Upper lobe of right lung (tissue), 1 donor: ENCODE measurements at regions not wholly inside any gene's neighbourhood (a gene's known extent, or its start where the extent isn't known, plus 50 kb on each side); places are given as distances from the start of the nearest gene placed in this dataset.

ENCODE experiments used
- ATAC-seq: fragments of 200-7000 bp; cut with Tn5 transposase; one replicate; pipeline ENCODE4 v1.9.1; 2020; ENCODE audit warnings: mild to moderate bottlenecking, moderate library complexity
- DNase-seq: peaks from one replicate; pipeline ENCODE4 v3.0.0-alpha.2; 2020
- H3K27ac ChIP-seq: fragments of 200-600 bp; one replicate; pipeline ENCODE4 v1.8.0; 2022
- H3K27me3 ChIP-seq: fragments of 200-600 bp; one replicate; pipeline ENCODE4 v1.8.0; 2022; ENCODE audit warnings: mild to moderate bottlenecking
- H3K36me3 ChIP-seq: fragments of 200-600 bp; one replicate; pipeline ENCODE4 v1.8.0; 2022
- H3K4me1 ChIP-seq: fragments of 200-600 bp; one replicate; pipeline ENCODE4 v1.8.0; 2022
- H3K4me3 ChIP-seq: fragments of 200-600 bp; one replicate; pipeline ENCODE4 v1.8.0; 2022; ENCODE audit warnings: mild to moderate bottlenecking
- H3K9me3 ChIP-seq: fragments of 200-600 bp; one replicate; pipeline ENCODE4 v1.8.0; 2022
- CTCF ChIP-seq: fragments of 200-600 bp; IDR thresholded peaks from one replicate; pipeline ENCODE4 v1.8.0; 2022; ENCODE audit warnings: antibody characterized with exemption
- intact Hi-C: fragments of 100-400 bp; cut with DNase I; formaldehyde crosslinking; loops from one replicate; pipeline ENCODE4 v1.11.0; 2022
- donor health status: DM: no; HTN: yes; CAD: no; lungs with severe emphysema.

- intact Hi-C loops, result no loop called here
- Histone ChIP-seq H3K27ac (no peak overlapping the region), H3K4me3 (no peak overlapping the region)
These were observed 110.6 kb upstream of the PLPPR5 start for GRCh38 chr1:99115231-99115630.

GRCh38 chr1:99119188-99119587 lies 114.5 kb upstream of the PLPPR5 start:
- Histone ChIP-seq H3K4me1 (no peaks in the 10 kb centered on the region), H3K27me3 (no peaks in the 10 kb centered on the region), H3K27ac (no peak overlapping the region), H3K4me3 (no peak overlapping the region), H3K36me3 (no peaks in the 10 kb centered on the region), H3K9me3 (no peaks in the 10 kb centered on the region)
- intact Hi-C loops, result no loop called here
- ATAC-seq (no peak), DNase-seq (no peak)
- TF ChIP-seq CTCF, result no peak

More at GRCh38 chr1:99115231-99115630, 110.6 kb upstream of the PLPPR5 start:
- no peaks in the 10 kb centered on the region for H3K4me1 ChIP-seq
- no peaks in the 10 kb centered on the region for H3K27me3 ChIP-seq
- H3K9me3 ChIP-seq, result no peaks in the 10 kb centered on the region
- ATAC-seq (no peak), DNase-seq (no peak)
- H3K36me3 ChIP-seq, result no peaks in the 10 kb centered on the region
- TF ChIP-seq CTCF, result no peak

GRCh38 chr1:99122039-99122438 lies 117.4 kb upstream of the PLPPR5 start:
- no peak for TF ChIP-seq CTCF
- Histone ChIP-seq H3K27me3 (no peaks in the 10 kb centered on the region), H3K4me3 (no peak overlapping the region), H3K36me3 (no peaks in the 10 kb centered on the region), H3K4me1 (no peaks in the 10 kb centered on the region), H3K9me3 (no peaks in the 10 kb centered on the region), H3K27ac (no peak overlapping the region)
- intact Hi-C loops, result no loop called here
- DNase-seq, result no peak
- no peak for ATAC-seq

GRCh38 chr1:99123936-99124335 lies 119.3 kb upstream of the PLPPR5 start:
- H3K4me3 ChIP-seq, result no peak overlapping the region
- TF ChIP-seq CTCF, result no peak
- no peaks in the 10 kb centered on the region for H3K4me1 ChIP-seq
- ATAC-seq (no peak), DNase-seq (no peak)
- no peaks in the 10 kb centered on the region for H3K9me3 ChIP-seq
- no peaks in the 10 kb centered on the region for H3K36me3 ChIP-seq
- intact Hi-C loops, result no loop called here
- no peaks in the 10 kb centered on the region for H3K27me3 ChIP-seq
- H3K27ac ChIP-seq, result no peak overlapping the region

- H3K4me1 ChIP-seq, result no peaks in the 10 kb centered on the region
- intact Hi-C loops, result no loop called here
- ATAC-seq (no peak), DNase-seq (no peak)
- no peak overlapping the region for H3K4me3 ChIP-seq
- no peaks in the 10 kb centered on the region for H3K9me3 ChIP-seq
- TF ChIP-seq CTCF, result no peak
- no peaks in the 10 kb centered on the region for H3K36me3 ChIP-seq
- no peaks in the 10 kb centered on the region for H3K27me3 ChIP-seq
- no peak overlapping the region for H3K27ac ChIP-seq
These were observed 126.9 kb upstream of the PLPPR5 start for GRCh38 chr1:99131546-99131945.

GRCh38 chr1:99133756-99134500 lies 129.3 kb upstream of the PLPPR5 start:
- no peak overlapping the region for H3K27ac ChIP-seq
- H3K9me3 ChIP-seq, result no peaks in the 10 kb centered on the region
- intact Hi-C loops, result no loop called here
- H3K27me3 ChIP-seq, result no peaks in the 10 kb centered on the region
- H3K4me3 ChIP-seq, result no peak overlapping the region
- no peaks in the 10 kb centered on the region for H3K4me1 ChIP-seq
- ATAC-seq (no peak), DNase-seq (no peak)
- no peaks in the 10 kb centered on the region for H3K36me3 ChIP-seq
- no peak for TF ChIP-seq CTCF
